ENCODE measurements at regions not wholly inside any gene's neighbourhood (a gene's known extent, or its start where the extent isn't known, plus 50 kb on each side); places are given as distances from the start of the nearest gene placed in this dataset.

- no peak for TF ChIP-seq SP1 (IDR thresholded peaks at IDR 0.05; ENCODE audit: low read depth, low read length)
Measured at GRCh38 chr7:53470336-53470970, 435.0 kb downstream of the POM121L12 start (continued).

Measured in H1 (cell line).